Progenitor cell of endocrine pancreas (in vitro differentiated cells): ENCODE measurements at regions not wholly inside any gene's neighbourhood (a gene's known extent, or its start where the extent isn't known, plus 50 kb on each side); places are given as distances from the start of the nearest gene placed in this dataset.

Experiments
- DNase-seq: peaks from one replicate; pipeline ENCODE4 v3.0.0; 2021; ENCODE audit warnings: low spot score; ENCODE audit not compliant: unreplicated experiment
- H3K27ac Mint-ChIP-seq: 2 replicates; pipeline ENCODE4 v1.8.0; 2021; ENCODE audit warnings: mild to moderate bottlenecking, moderate library complexity, mixed read lengths
- H3K27me3 Mint-ChIP-seq: 2 replicates; pipeline ENCODE4 v1.8.0; 2021; ENCODE audit warnings: mixed read lengths
- H3K36me3 Mint-ChIP-seq: 2 replicates; pipeline ENCODE4 v1.8.0; 2022; ENCODE audit warnings: mixed read lengths; ENCODE audit not compliant: insufficient read depth
- H3K4me1 Mint-ChIP-seq: 2 replicates; pipeline ENCODE4 v1.8.0; 2021; ENCODE audit warnings: low read depth, mixed read lengths
- H3K4me3 Mint-ChIP-seq: 2 replicates; pipeline ENCODE4 v1.8.0; 2021; ENCODE audit warnings: low read depth, mild to moderate bottlenecking, moderate library complexity, mixed read lengths
- H3K9me3 Mint-ChIP-seq: 2 replicates; pipeline ENCODE4 v1.8.0; 2021; ENCODE audit warnings: low read depth, mixed read lengths
- CTCF ChIP-seq: fragments of 200-600 bp; sonication (generic); IDR thresholded peaks from one replicate; pipeline ENCODE4 v1.5.0; 2021; ENCODE audit warnings: antibody characterized with exemption, mild to moderate bottlenecking; ENCODE audit not compliant: unreplicated experiment

DNA sequence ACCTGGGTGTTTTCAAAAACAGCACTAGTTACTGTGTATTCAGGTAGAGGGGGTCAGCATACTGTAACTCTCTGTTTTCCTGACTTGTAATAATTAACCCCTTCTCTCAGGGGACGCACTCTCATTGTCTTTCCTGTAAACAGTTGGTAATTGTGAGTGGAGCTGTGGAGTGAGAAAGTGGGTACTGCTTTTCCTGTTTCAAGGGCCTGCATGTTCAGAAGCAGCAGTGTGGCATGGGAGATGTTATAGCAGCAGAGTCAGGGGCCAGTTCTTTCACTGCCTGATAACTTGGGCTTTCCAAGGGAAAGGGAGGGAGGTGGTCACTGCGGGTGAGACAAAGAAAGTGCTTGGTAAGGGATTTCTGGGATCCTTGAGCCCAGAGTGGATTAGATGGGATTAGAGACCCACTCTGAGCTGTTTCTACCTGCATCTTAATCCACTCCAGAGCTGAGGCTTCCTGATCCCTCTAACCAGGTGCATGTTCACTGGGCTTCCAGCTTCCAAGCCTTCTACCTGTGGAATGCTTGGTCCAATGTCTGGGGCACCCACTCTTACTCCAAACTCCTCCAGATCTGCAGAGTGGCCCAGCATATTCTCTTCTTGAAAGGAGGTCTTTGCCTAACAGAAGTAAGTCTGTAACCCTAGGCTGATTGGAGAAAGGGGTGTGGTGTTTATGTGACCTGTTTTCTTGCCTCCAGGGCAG lies 105.2 kb downstream of the RPLP1 start:
- H3K36me3 Mint-ChIP-seq, result no peaks in the 10 kb centered on the region
- H3K9me3 Mint-ChIP-seq, result no peaks in the 10 kb centered on the region
- DNase-seq, result no peak
- no peak for TF ChIP-seq CTCF
- peaks cover 21% of the 10 kb centered on the region for H3K27me3 Mint-ChIP-seq
- H3K4me1 Mint-ChIP-seq, result peaks cover 90% of the 10 kb centered on the region
- peak overlapping the region; percentile 22 for H3K27ac Mint-ChIP-seq
- H3K4me3 Mint-ChIP-seq, result peak overlapping the region; percentile 6

GRCh38 chr15:69559440-69560190 lies 107.0 kb downstream of the RPLP1 start:
- TF ChIP-seq CTCF, result no peak
- DNase-seq, result no peak
- no peaks in the 10 kb centered on the region for H3K36me3 Mint-ChIP-seq
- H3K4me3 Mint-ChIP-seq, result no peak overlapping the region
- peaks cover 84% of the 10 kb centered on the region for H3K4me1 Mint-ChIP-seq
- no peaks in the 10 kb centered on the region for H3K9me3 Mint-ChIP-seq
- no peak overlapping the region for H3K27ac Mint-ChIP-seq
- H3K27me3 Mint-ChIP-seq, result peaks cover 21% of the 10 kb centered on the region

DNA sequence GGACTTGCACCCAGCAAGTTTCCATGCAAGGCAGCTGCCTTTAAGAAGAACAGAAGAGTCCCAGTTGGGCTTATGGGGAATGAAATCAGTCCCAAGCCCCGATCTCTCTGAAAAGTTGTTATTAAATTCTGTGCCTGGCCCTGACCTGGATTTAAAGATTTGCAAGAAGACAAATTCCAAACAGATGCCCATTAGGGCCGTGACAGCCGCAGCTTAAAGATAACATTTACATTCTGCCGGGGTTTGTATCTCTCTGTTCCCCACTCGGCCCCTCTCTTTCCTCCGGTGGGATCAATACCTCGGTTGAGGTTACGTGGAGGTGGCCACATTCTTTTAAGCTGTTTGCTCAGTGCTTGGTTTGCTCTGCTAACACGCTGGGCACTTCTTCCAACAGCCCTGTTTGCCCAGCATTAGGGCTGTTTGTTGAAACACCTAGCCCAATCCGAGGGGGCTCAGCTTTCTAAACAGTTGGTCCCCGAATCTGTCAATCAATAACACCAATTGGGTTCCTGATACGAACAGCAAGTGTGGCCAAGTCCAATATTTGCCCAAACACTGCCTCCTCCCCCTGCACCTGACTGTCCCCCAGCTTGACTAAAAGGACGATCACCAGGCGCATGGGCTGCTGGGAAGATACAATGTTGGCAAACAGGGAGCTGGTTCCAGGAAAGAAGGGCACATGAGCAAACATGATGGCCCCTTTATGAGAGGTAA lies 108.6 kb downstream of the RPLP1 start:
- peak overlapping the region; percentile 91 for H3K27ac Mint-ChIP-seq
- no peaks in the 10 kb centered on the region for H3K9me3 Mint-ChIP-seq
- TF ChIP-seq CTCF, result no peak
- DNase-seq, result peak; percentile 64
- peaks cover 4% of the 10 kb centered on the region for H3K36me3 Mint-ChIP-seq
- H3K4me3 Mint-ChIP-seq, result peak overlapping the region; percentile 56
- peaks cover 74% of the 10 kb centered on the region for H3K4me1 Mint-ChIP-seq
- H3K27me3 Mint-ChIP-seq, result peaks cover 32% of the 10 kb centered on the region

DNA sequence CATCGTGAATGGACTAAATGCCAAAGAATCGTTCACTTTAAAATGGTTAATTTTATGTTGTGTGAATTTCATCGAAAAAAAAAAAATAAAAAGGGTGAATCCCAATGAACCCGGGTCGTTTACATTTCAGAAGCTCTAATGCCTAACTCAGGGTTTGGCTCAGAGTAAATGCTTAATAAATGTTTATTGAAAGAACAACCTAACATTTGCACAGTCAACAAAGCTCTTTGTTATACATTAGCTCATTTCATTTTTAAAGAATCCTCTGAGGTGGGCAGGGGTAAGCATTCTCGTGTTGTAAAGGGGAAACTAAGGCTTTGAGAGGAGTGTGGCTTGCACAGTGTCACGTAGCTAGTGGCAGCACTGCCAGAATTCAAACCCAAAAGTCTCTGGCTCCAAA lies 109.5 kb downstream of the RPLP1 start:
- Mint-ChIP-seq H3K4me3 (peak overlapping the region; percentile 56), H3K4me1 (peaks cover 68% of the 10 kb centered on the region), H3K36me3 (peaks cover 4% of the 10 kb centered on the region), H3K9me3 (no peaks in the 10 kb centered on the region), H3K27me3 (peaks cover 36% of the 10 kb centered on the region), H3K27ac (peak overlapping the region; percentile 91)
- TF ChIP-seq CTCF, result no peak
- DNase-seq, result no peak

- peaks cover 4% of the 10 kb centered on the region for H3K36me3 Mint-ChIP-seq
- no peaks in the 10 kb centered on the region for H3K9me3 Mint-ChIP-seq
- H3K27me3 Mint-ChIP-seq, result peaks cover 36% of the 10 kb centered on the region
- peaks cover 64% of the 10 kb centered on the region for H3K4me1 Mint-ChIP-seq
- H3K4me3 Mint-ChIP-seq, result peak overlapping the region; percentile 56
- DNase-seq, result no peak
- TF ChIP-seq CTCF, result no peak
- H3K27ac Mint-ChIP-seq, result peak overlapping the region; percentile 91
These were observed 109.9 kb downstream of the RPLP1 start for GRCh38 chr15:69562564-69562963.
